OCI-LY7 (cell line): ENCODE measurements at regions not wholly inside any gene's neighbourhood (a gene's known extent, or its start where the extent isn't known, plus 50 kb on each side); places are given as distances from the start of the nearest gene placed in this dataset.

Experiments
- BruUV-seq: library from RNA; stranded (reverse); fragments of 400-500 nt; replicated peaks from 2 replicates; lab custom pipeline; 2021; lab: Mats Ljungman, UMichigan
- CTCF ChIA-PET: fragments of 300-600 bp; sonication (Branson Sonifier 250); formaldehyde crosslinking; loops from one replicate; lab custom pipeline; 2022; ENCODE audit warnings: antibody characterized with exemption; ENCODE audit not compliant: unreplicated experiment; lab: Charles Lee
- POLR2A ChIA-PET: fragments of 300-600 bp; sonication (Branson Sonifier 250); formaldehyde crosslinking; loops from one replicate; lab custom pipeline; 2022; ENCODE audit warnings: antibody characterized with exemption; lab: Charles Lee
- DNase-seq: peaks from one replicate; pipeline ENCODE4 v3.0.0-alpha.2; 2015; ENCODE audit warnings: low spot score
- H2AFZ ChIP-seq: fragments of 200-600 bp; sonication (generic), shearing (Covaris generic); 2 replicates; pipeline ENCODE4 v1.6.1; 2014; ENCODE audit warnings: mild to moderate bottlenecking, antibody characterized with exemption, low read length, moderate library complexity
- H3K27ac ChIP-seq: fragments of 200-600 bp; sonication (generic); 2 replicates; pipeline ENCODE4 v1.5.1; 2014; ENCODE audit warnings: mixed run types, low read depth, mild to moderate bottlenecking, moderate library complexity, low read length, inconsistent platforms; ENCODE audit not compliant: poor library complexity, severe bottlenecking
- H3K36me3 ChIP-seq: fragments of 200-600 bp; sonication (generic); 2 replicates; pipeline ENCODE4 v1.6.1; 2014; ENCODE audit warnings: mild to moderate bottlenecking, antibody characterized with exemption, low read length, moderate library complexity, mixed read lengths; ENCODE audit not compliant: insufficient read depth
- H3K4me1 ChIP-seq: fragments of 200-600 bp; sonication (generic); 2 replicates; pipeline ENCODE4 v1.5.1; 2014; ENCODE audit warnings: mild to moderate bottlenecking, low read length; ENCODE audit not compliant: insufficient read depth, poor library complexity, severe bottlenecking
- H3K4me2 ChIP-seq: fragments of 200-600 bp; sonication (generic); 2 replicates; pipeline ENCODE4 v1.6.1; 2014; ENCODE audit warnings: mild to moderate bottlenecking, low read length
- H3K4me3 ChIP-seq: fragments of 200-600 bp; sonication (generic); 2 replicates; pipeline ENCODE4 v1.5.1; 2014; ENCODE audit warnings: mild to moderate bottlenecking, low read depth, low read length; ENCODE audit not compliant: poor library complexity, severe bottlenecking
- H3K79me2 ChIP-seq: fragments of 200-600 bp; sonication (generic); 2 replicates; pipeline ENCODE4 v1.6.1; 2016; ENCODE audit warnings: low read depth, mild to moderate bottlenecking, low read length, moderate library complexity, mixed read lengths; ENCODE audit not compliant: insufficient read depth
- H3K9me2 ChIP-seq: fragments of 200-600 bp; sonication (generic); 2 replicates; pipeline ENCODE4 v1.6.1; 2016; ENCODE audit warnings: mild to moderate bottlenecking, low read length, mixed read lengths; ENCODE audit not compliant: insufficient read depth
- H3K9me3 ChIP-seq: fragments of 200-600 bp; sonication (generic); 2 replicates; pipeline ENCODE4 v1.6.1; 2014; ENCODE audit warnings: mild to moderate bottlenecking, mixed run types, low read length, mixed read lengths
- H4K20me1 ChIP-seq: fragments of 200-600 bp; sonication (generic); 2 replicates; pipeline ENCODE4 v1.6.1; 2014; ENCODE audit warnings: mild to moderate bottlenecking, antibody characterized with exemption, low read length, moderate library complexity, mixed read lengths; ENCODE audit not compliant: insufficient read depth
- CTCF ChIP-seq: fragments of 200-600 bp; sonication (generic); conservative IDR thresholded peaks from 2 replicates; pipeline ENCODE4 v1.5.1; 2014; ENCODE audit warnings: mild to moderate bottlenecking, antibody characterized with exemption, low read length, moderate library complexity, mixed read lengths
- EZH2phosphoT487 ChIP-seq: fragments of 200-600 bp; sonication (generic); IDR thresholded peaks from 2 replicates; pipeline ENCODE4 v1.6.1; 2018; ENCODE audit warnings: low read depth, borderline replicate concordance, mild to moderate bottlenecking, mixed run types, antibody characterized with exemption, low read length, moderate library complexity, mixed read lengths
- intact Hi-C: fragments of 100-400 bp; cut with micrococcal nuclease; formaldehyde crosslinking; loops from one replicate; pipeline ENCODE4 v1.10.0; 2022; ENCODE audit not compliant: unreplicated experiment

GRCh38 chr22:34976474-34976873 is 89.5 kb upstream of the ISX start:
- no peaks in the 10 kb centered on the region for H3K36me3 ChIP-seq
- BruUV-seq, result no TSS peak
- TF ChIP-seq CTCF, result no peak
- TF ChIP-seq EZH2phosphoT487, result no peak
- H3K4me3 ChIP-seq, result no peak overlapping the region
- H3K9me3 ChIP-seq, result no peaks in the 10 kb centered on the region
- H4K20me1 ChIP-seq, result no peaks in the 10 kb centered on the region
- intact Hi-C loops, result no loop called here
- H3K79me2 ChIP-seq, result no peaks in the 10 kb centered on the region
- H3K27ac ChIP-seq, result no peak overlapping the region
- no peaks in the 10 kb centered on the region for H3K9me2 ChIP-seq
- POLR2A ChIA-PET, result interaction anchor here (1.3 kb wide), 1 partner anchor 25 kb away, joined by 4 read pairs; no protein-coding TSS in a partner anchor
- no peak overlapping the region for H2AFZ ChIP-seq
- H3K4me2 ChIP-seq, result no peak overlapping the region
- CTCF ChIA-PET, result interaction anchor here (0.8 kb wide), 1 partner anchor 255 kb away, joined by 3 read pairs; no protein-coding TSS in a partner anchor
- no peaks in the 10 kb centered on the region for H3K4me1 ChIP-seq
- no peak for DNase-seq

GRCh38 chr22:34976886-34977285 is 89.1 kb upstream of the ISX start:
- CTCF ChIA-PET, result interaction anchor here (0.6 to 0.8 kb wide), 2 partner anchors 21 to 255 kb away, joined by 3 read pairs; no protein-coding TSS in a partner anchor

More at GRCh38 chr22:34976886-34977285, 89.1 kb upstream of the ISX start:
- POLR2A ChIA-PET, result no interaction called here
- no peak for TF ChIP-seq EZH2phosphoT487
- no peak for TF ChIP-seq CTCF
- Histone ChIP-seq H3K27ac (no peak overlapping the region), H3K79me2 (no peaks in the 10 kb centered on the region), H3K9me3 (no peaks in the 10 kb centered on the region), H3K4me2 (no peak overlapping the region), H4K20me1 (no peaks in the 10 kb centered on the region), H3K36me3 (no peaks in the 10 kb centered on the region), H3K9me2 (no peaks in the 10 kb centered on the region), H2AFZ (no peak overlapping the region), H3K4me1 (no peaks in the 10 kb centered on the region), H3K4me3 (no peak overlapping the region)
- intact Hi-C loops, result no loop called here
- BruUV-seq, result no TSS peak
- no peak for DNase-seq
